ENCODE measurements at regions not wholly inside any gene's neighbourhood (a gene's known extent, or its start where the extent isn't known, plus 50 kb on each side); places are given as distances from the start of the nearest gene placed in this dataset.

DNA sequence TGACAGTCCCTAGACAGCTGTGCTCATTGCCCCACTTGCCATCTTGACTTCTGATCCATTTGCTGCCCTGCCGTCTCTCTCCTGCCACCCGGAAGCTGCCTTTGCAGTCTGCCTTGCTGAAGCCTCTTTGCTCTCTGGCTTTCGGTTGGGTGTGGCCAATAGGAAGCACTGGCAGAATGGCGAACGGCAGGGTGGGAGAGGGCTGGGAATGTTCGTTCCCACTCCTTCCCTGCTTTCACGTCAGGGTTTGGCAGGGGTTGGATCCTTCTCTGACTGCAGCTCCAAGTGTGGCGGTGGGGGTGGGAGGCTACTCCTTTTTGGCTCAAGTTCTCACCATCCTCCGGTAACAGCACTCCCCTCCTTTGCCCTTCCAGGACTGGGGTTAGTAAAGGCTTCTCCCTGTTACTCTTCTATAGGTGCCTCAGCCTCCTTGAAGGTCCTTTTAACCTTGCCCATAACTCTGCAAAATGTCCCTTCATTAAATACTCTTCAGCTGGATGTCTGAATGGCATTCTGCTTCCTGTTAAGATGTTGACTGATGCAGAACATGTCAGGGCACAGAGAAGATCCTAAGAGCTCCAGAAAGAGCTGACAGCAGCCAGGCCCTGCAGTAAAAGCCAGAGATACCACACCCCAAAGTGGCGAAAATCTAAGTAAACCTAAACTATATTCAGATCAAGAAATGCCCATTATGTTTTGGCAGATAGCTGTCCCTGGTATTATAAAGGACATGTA is 299.7 kb downstream of the CDCA7 start:
- Histone ChIP-seq H3K36me3 (ENCODE audit: insufficient read depth, low read length) (no peaks in the 10 kb centered on the region), H3K4me3 (no peak overlapping the region), H3K9ac (ENCODE audit: insufficient read length) (no peak overlapping the region), H3K9me3 (ENCODE audit: low read depth, low read length) (no peaks in the 10 kb centered on the region), H3K27ac (no peak overlapping the region)
- TF ChIP-seq EZH2 (IDR thresholded peaks at IDR 0.05), result no peak
- no peak for TF ChIP-seq FOXP2 (optimal IDR thresholded peaks at IDR 0.05; ENCODE audit: control extremely low read depth, extremely low read length, insufficient read depth)
- no peak for TF ChIP-seq POLR2AphosphoS5 (IDR thresholded peaks at IDR 0.05; ENCODE audit: borderline replicate concordance, low read depth, low read length)
- no peak for DNase-seq (ENCODE audit: low read depth, low spot score)

GRCh38 chr2:173654896-173655265 is 300.2 kb downstream of the CDCA7 start:
- no peak overlapping the region for H3K4me3 ChIP-seq
- no peaks in the 10 kb centered on the region for H3K36me3 ChIP-seq (ENCODE audit: insufficient read depth, low read length)
- DNase-seq (ENCODE audit: low read depth, low spot score), result no peak
- no peak for TF ChIP-seq EZH2 (IDR thresholded peaks at IDR 0.05)
- no peak for TF ChIP-seq POLR2AphosphoS5 (IDR thresholded peaks at IDR 0.05; ENCODE audit: borderline replicate concordance, low read depth, low read length)
- no peak overlapping the region for H3K27ac ChIP-seq
- H3K9ac ChIP-seq (ENCODE audit: insufficient read length), result no peak overlapping the region
- no peaks in the 10 kb centered on the region for H3K9me3 ChIP-seq (ENCODE audit: low read depth, low read length)

DNA sequence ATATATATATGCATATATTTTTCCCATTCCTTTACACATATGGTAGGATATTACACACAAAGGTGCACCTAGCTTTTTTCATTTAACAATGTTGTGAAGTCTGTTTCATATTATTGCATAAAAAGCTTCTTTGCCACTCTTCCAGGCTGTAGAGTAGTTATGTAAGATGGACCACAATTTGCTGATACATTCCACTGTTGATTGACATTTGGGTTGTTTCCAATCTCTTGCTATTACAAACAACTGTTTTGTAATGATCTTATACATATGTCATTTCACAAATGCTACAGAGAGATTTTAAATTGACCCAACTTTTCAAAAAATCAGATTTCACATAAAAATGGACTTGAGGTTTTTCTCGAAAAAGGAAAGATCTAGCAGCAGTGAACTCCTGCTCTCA is 301.4 kb downstream of the CDCA7 start:
- no peak overlapping the region for H3K27ac ChIP-seq
- H3K36me3 ChIP-seq (ENCODE audit: insufficient read depth, low read length), result no peaks in the 10 kb centered on the region
- no peak for TF ChIP-seq POLR2AphosphoS5 (IDR thresholded peaks at IDR 0.05; ENCODE audit: borderline replicate concordance, low read depth, low read length)
- TF ChIP-seq FOXP2 (optimal IDR thresholded peaks at IDR 0.05; ENCODE audit: control extremely low read depth, extremely low read length, insufficient read depth), result no peak
- TF ChIP-seq EZH2 (IDR thresholded peaks at IDR 0.05), result no peak
- H3K9me3 ChIP-seq (ENCODE audit: low read depth, low read length), result no peaks in the 10 kb centered on the region
- no peak overlapping the region for H3K9ac ChIP-seq (ENCODE audit: insufficient read length)
- no peak for DNase-seq (ENCODE audit: low read depth, low spot score)
- no peak overlapping the region for H3K4me3 ChIP-seq

DNA sequence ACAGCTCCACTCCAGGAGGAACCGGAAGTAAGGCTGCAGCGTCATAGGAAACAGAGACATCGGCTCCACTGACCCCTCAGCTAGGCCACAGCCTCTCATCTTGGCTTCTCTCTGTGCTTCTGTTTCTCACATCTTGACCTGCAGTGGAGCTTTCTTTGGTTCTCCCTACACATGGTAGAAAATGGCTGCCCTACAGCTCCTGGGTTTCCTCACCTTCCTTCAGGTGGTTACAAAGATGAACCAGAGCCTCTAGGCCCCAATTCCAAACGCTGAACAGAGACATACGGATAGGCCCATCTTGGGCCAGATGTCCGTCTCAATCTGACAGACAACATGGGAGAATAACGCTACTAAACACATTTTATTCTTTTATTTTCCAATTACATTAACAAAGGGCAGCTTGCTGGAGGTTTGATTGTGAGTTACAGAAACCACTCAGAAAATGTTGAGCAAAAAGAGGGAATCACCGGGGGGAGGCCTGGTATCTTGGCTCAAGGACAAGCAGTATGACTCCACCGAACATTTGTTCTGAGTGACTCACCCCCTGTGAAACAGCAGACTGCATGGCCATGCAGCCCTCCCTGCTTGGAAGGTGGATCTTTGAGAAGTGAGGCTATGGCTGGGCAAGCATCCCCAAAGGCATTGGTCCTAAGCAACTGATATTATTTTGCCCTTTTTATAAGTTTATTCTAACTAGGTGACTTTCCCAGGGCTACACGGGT is 303.5 kb downstream of the CDCA7 start:
- Histone ChIP-seq H3K9me3 (ENCODE audit: low read depth, low read length) (no peaks in the 10 kb centered on the region), H3K36me3 (ENCODE audit: insufficient read depth, low read length) (no peaks in the 10 kb centered on the region), H3K27ac (no peak overlapping the region), H3K4me3 (no peak overlapping the region), H3K9ac (ENCODE audit: insufficient read length) (no peak overlapping the region)
- TF ChIP-seq FOXP2 (optimal IDR thresholded peaks at IDR 0.05; ENCODE audit: control extremely low read depth, extremely low read length, insufficient read depth) (no peak), POLR2AphosphoS5 (IDR thresholded peaks at IDR 0.05; ENCODE audit: borderline replicate concordance, low read depth, low read length) (no peak), EZH2 (IDR thresholded peaks at IDR 0.05) (no peak)
- DNase-seq (ENCODE audit: low read depth, low spot score), result no peak

DNA sequence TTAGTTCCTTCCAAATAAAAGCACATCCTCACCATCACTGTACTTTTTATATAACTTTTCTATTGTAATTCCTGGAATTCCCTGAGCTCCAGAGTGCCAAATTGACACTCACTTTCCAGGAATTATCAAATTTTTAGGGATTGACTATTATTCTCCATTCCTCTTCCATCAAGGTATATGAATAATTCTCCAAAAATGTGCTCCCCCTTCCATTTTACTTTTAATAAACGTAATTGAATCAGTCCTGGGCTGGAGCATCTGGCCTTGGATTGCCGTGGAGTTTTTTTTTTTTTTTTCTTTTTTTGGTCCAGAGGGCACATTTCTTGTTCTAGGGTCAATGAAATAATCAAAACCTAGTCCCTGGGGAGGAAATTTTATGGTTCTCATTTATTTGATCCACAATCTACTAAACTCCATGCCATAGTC is 304.3 kb downstream of the CDCA7 start:
- H3K9ac ChIP-seq (ENCODE audit: insufficient read length), result no peak overlapping the region
- TF ChIP-seq FOXP2 (optimal IDR thresholded peaks at IDR 0.05; ENCODE audit: control extremely low read depth, extremely low read length, insufficient read depth) (no peak), EZH2 (IDR thresholded peaks at IDR 0.05) (no peak), POLR2AphosphoS5 (IDR thresholded peaks at IDR 0.05; ENCODE audit: borderline replicate concordance, low read depth, low read length) (no peak)
- no peaks in the 10 kb centered on the region for H3K36me3 ChIP-seq (ENCODE audit: insufficient read depth, low read length)
- no peaks in the 10 kb centered on the region for H3K9me3 ChIP-seq (ENCODE audit: low read depth, low read length)
- H3K4me3 ChIP-seq, result no peak overlapping the region
- H3K27ac ChIP-seq, result no peak overlapping the region
- no peak for DNase-seq (ENCODE audit: low read depth, low spot score)

DNA sequence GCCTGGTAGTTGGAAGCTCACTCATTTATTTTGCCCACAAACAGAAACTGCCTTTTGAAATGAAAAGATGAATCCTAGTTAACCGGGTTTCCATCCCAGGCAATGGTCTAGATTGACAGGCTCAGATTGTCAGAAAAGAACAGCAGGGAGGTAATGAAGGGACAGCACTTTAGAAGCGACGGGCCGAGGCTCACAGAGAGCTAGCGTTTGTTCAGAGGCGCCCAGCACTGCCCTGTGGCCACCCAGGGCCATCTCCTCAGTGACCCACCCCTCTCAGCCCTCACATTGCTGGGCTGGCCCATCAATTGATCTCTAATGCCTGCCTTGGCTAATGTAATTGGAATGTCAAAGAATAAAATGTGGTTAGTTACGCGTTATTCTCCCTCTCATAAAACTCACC is 304.8 kb downstream of the CDCA7 start:
- no peak overlapping the region for H3K4me3 ChIP-seq
- H3K27ac ChIP-seq, result no peak overlapping the region
- H3K9ac ChIP-seq (ENCODE audit: insufficient read length), result no peak overlapping the region
- no peak for TF ChIP-seq POLR2AphosphoS5 (IDR thresholded peaks at IDR 0.05; ENCODE audit: borderline replicate concordance, low read depth, low read length)
- TF ChIP-seq EZH2 (IDR thresholded peaks at IDR 0.05), result no peak
- TF ChIP-seq FOXP2 (optimal IDR thresholded peaks at IDR 0.05; ENCODE audit: control extremely low read depth, extremely low read length, insufficient read depth), result no peak
- H3K9me3 ChIP-seq (ENCODE audit: low read depth, low read length), result no peaks in the 10 kb centered on the region
- H3K36me3 ChIP-seq (ENCODE audit: insufficient read depth, low read length), result no peaks in the 10 kb centered on the region
- DNase-seq (ENCODE audit: low read depth, low spot score), result no peak

DNA sequence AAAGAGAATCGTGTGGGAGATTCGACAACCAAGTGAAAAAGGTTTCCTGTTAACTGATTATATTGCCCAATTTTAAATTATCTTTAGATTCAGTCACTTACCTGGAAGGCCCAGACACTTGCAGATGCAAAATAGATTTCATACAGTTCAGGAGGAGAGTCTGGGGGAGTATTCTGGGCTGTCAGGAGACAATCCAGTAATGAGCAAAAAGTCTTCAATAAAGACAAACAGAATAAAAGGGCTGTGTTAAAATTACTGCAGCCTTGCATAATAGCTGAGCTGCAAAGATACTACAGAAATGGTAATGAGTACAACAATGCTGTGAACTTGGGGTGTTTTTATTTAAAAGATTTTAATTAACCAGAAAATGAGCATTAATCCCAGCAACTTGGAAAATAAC is 303.6 kb downstream of the SP3 start:
- DNase-seq (ENCODE audit: low read depth, low spot score), result no peak
- H3K9me3 ChIP-seq (ENCODE audit: low read depth, low read length), result no peaks in the 10 kb centered on the region
- no peak overlapping the region for H3K27ac ChIP-seq
- TF ChIP-seq EZH2 (IDR thresholded peaks at IDR 0.05) (no peak), POLR2AphosphoS5 (IDR thresholded peaks at IDR 0.05; ENCODE audit: borderline replicate concordance, low read depth, low read length) (no peak)
- no peak overlapping the region for H3K4me3 ChIP-seq
- no peaks in the 10 kb centered on the region for H3K36me3 ChIP-seq (ENCODE audit: insufficient read depth, low read length)
- no peak overlapping the region for H3K9ac ChIP-seq (ENCODE audit: insufficient read length)

- TF ChIP-seq EZH2 (IDR thresholded peaks at IDR 0.05) (no peak), FOXP2 (optimal IDR thresholded peaks at IDR 0.05; ENCODE audit: control extremely low read depth, extremely low read length, insufficient read depth) (no peak), POLR2AphosphoS5 (IDR thresholded peaks at IDR 0.05; ENCODE audit: borderline replicate concordance, low read depth, low read length) (no peak)
- H3K9ac ChIP-seq (ENCODE audit: insufficient read length), result no peak overlapping the region
- no peak for DNase-seq (ENCODE audit: low read depth, low spot score)
- no peaks in the 10 kb centered on the region for H3K36me3 ChIP-seq (ENCODE audit: insufficient read depth, low read length)
- H3K27ac ChIP-seq, result no peak overlapping the region
- no peak overlapping the region for H3K4me3 ChIP-seq
- no peaks in the 10 kb centered on the region for H3K9me3 ChIP-seq (ENCODE audit: low read depth, low read length)
These were observed 301.8 kb downstream of the SP3 start for GRCh38 chr2:173663353-173663752.
